NT2/D1 (cell line): ENCODE measurements at regions not wholly inside any gene's neighbourhood (a gene's known extent, or its start where the extent isn't known, plus 50 kb on each side); places are given as distances from the start of the nearest gene placed in this dataset.

Source experiments
- YY1 ChIP-seq: IDR thresholded peaks from 2 replicates; pipeline ENCODE4 v1.6.1; 2011; ENCODE audit not compliant: insufficient read length, insufficient read depth
- ZNF274 ChIP-seq: IDR thresholded peaks from 2 replicates; pipeline ENCODE4 v1.6.1; 2011; ENCODE audit warnings: mild to moderate bottlenecking, low read depth, low read length

DNA sequence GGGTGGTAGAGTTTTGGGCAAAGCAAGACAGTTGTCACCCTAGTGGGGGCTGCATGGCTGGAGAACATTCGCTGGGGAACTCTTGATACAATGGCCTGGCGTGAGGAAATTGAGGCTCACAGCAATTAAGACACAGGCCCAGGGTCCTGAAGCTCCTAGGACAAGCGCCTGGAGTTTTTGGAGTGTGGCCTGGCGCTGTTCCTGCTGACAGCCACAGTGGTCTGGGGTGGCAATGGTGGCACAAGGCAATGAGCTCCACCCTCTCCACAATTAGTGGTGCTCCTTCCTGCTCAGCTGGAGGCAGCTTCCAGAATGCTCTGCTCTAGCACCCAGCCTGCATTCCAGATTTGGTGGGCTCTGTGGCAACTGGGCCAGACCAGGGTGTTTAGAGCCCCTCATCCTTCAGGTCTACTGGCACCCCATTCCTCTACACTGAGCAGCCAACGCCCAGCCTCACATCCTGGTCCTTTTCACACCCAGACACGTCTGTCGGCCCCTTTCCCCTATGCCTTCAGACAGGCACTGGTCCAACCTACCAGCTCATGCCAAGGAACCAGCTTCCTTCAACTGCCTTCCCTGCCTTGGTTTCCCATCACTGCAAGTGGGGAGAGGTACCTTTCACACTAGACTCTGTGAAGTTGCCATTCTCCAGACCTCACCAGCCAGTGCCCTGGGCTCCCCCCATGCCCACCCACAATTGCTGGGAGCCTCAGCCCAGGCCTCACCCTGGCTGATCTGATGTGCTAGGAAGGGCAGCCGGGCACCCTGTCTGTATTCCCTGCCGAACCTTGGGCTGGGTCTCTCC, 138.1 kb upstream of the COL5A1 start:
- TF ChIP-seq YY1: no peak
- TF ChIP-seq ZNF274: no peak
